Right lobe of liver (tissue), 6 donors: ENCODE measurements at regions not wholly inside any gene's neighbourhood (a gene's known extent, or its start where the extent isn't known, plus 50 kb on each side); places are given as distances from the start of the nearest gene placed in this dataset.

Source experiments
- ATAC-seq, 4 donors: fragments of 200-7000 bp; cut with Tn5 transposase; one replicate each; pipeline ENCODE4 v1.9.1; 2020; ENCODE audit warnings: mild to moderate bottlenecking in 4 of 4, moderate library complexity in 4 of 4
- DNase-seq, 3 donors: peaks; one replicate each; pipeline ENCODE4 v3.0.0-alpha.2; 2020
- H3K27ac ChIP-seq, 3 donors: fragments of 200-600 bp; one replicate each; pipeline ENCODE4 v1.8.0; 2022
- H3K27me3 ChIP-seq, 2 donors: fragments of 200-600 bp; one replicate each; pipeline ENCODE4 v1.8.0; 2022
- H3K36me3 ChIP-seq, 4 donors: fragments of 200-600 bp; sonication (generic) in 1 of 4; one replicate each; pipeline versions ENCODE4 v1.5.1 to v1.8.0; 2017 to 2022; ENCODE audit warnings: control low read depth in 1 of 4
- H3K4me1 ChIP-seq, 4 donors: fragments of 200-600 bp; sonication (generic) in 1 of 4; one replicate each; pipeline versions ENCODE4 v1.5.1 to v1.8.0; 2017 to 2022; ENCODE audit warnings: control low read depth in 1 of 4
- H3K4me3 ChIP-seq, 3 donors: fragments of 200-600 bp; one replicate each; pipeline ENCODE4 v1.8.0; 2022
- H3K9me3 ChIP-seq, 4 donors: fragments of 200-600 bp; sonication (generic) in 1 of 4; one replicate each; pipeline versions ENCODE4 v1.5.1 to v1.8.0; 2017 to 2022; ENCODE audit warnings: control low read depth in 1 of 4
- POLR2A ChIP-seq: fragments of 450-650 bp; IDR thresholded peaks from one replicate; pipeline ENCODE4 v1.6.1; 2017; ENCODE audit warnings: antibody characterized with exemption, mild to moderate bottlenecking
- WGBS: methylation state at CpG from one replicate; pipeline ENCODE4 v1.1.6; 2018; ENCODE audit warnings: low coverage, low lambda C conversion rate; ENCODE audit not compliant: insufficient coverage; ENCODE audit errors: missing lambda C conversion rate; 5-methylcytosine and 5-hydroxymethylcytosine counted together
- intact Hi-C, 2 donors: fragments of 100-400 bp; cut with DNase I; formaldehyde crosslinking; loops; one replicate each; pipeline versions ENCODE4 v1.11.2 to v1.14.1; 2022
- TF ChIP-seq, protein P1 (sequence below), 4 donors: fragments of 200-600 bp in 3 of 4; fragments of 450-650 bp in 1 of 4; IDR thresholded peaks; one replicate each; pipeline versions ENCODE4 v1.5.1 to v1.8.0; 2016 to 2022; ENCODE audit warnings: antibody characterized with exemption in 4 of 4, mild to moderate bottlenecking in 2 of 4
- donor health status: DM: no; HTN: yes; CAD: no.
- donor health status: DM: no; HTN: no; CAD: no.
- donor health status: DM: no; HTN: no; CAD: no.
- donor health status: DM: no; HTN: yes; CAD: no.
- donor health status: DM: no; HTN: yes; CAD: no.

DNA sequence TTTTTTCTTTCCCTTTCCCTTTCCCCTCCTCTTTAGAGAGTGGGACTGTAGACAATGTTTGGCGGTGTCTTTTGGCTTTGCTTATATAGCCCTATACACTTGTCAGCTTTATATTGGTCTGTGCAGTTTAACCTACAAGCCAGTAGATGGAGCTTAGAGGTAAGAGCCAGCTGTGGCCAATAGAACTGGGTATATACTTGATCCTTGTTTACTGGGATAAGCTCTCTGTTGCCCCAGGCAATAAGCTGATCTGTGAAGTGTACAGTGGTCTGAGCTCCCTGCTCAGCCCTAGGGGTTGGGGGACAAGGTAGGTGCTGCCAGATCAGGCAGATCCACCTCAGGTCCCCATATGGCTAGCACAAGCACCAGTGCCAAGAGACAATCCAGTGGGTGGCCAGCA is 434.1 kb downstream of the NOVA1 start:
- no peak overlapping the region for H3K4me3 ChIP-seq
- no peaks in the 10 kb centered on the region for H3K36me3 ChIP-seq
- H3K4me1 ChIP-seq: no peaks in the 10 kb centered on the region
- no peak for TF ChIP-seq POLR2A
- TF ChIP-seq, protein P1, sequence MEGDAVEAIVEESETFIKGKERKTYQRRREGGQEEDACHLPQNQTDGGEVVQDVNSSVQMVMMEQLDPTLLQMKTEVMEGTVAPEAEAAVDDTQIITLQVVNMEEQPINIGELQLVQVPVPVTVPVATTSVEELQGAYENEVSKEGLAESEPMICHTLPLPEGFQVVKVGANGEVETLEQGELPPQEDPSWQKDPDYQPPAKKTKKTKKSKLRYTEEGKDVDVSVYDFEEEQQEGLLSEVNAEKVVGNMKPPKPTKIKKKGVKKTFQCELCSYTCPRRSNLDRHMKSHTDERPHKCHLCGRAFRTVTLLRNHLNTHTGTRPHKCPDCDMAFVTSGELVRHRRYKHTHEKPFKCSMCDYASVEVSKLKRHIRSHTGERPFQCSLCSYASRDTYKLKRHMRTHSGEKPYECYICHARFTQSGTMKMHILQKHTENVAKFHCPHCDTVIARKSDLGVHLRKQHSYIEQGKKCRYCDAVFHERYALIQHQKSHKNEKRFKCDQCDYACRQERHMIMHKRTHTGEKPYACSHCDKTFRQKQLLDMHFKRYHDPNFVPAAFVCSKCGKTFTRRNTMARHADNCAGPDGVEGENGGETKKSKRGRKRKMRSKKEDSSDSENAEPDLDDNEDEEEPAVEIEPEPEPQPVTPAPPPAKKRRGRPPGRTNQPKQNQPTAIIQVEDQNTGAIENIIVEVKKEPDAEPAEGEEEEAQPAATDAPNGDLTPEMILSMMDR (IDR thresholded peaks at IDR 0.05): peak in 3 of 4 donors; percentile 27 to 38 (median 36)
- DNase-seq (no peak), ATAC-seq (peak; percentile 55 to 70 (median 64))
- 21% methylated on average over 1 of the region's 1 CpG for WGBS
- intact Hi-C loops: no loop called here
- no peaks in the 10 kb centered on the region for H3K27me3 ChIP-seq
- no peak overlapping the region for H3K27ac ChIP-seq
- no peaks in the 10 kb centered on the region for H3K9me3 ChIP-seq

- DNase-seq (no peak), ATAC-seq (no peak)
- no peaks in the 10 kb centered on the region for H3K27me3 ChIP-seq
- H3K36me3 ChIP-seq: no peaks in the 10 kb centered on the region
- intact Hi-C loops: no loop called here
- H3K9me3 ChIP-seq: no peaks in the 10 kb centered on the region
- no peaks in the 10 kb centered on the region for H3K4me1 ChIP-seq
- WGBS: 29% methylated on average over 1 of the region's 1 CpG
- H3K4me3 ChIP-seq: no peak overlapping the region
- H3K27ac ChIP-seq: no peak overlapping the region
- TF ChIP-seq POLR2A: no peak
- TF ChIP-seq, protein P1 (IDR thresholded peaks at IDR 0.05): no peak
Observed at GRCh38 chr14:26157517-26157916, 440.3 kb downstream of the NOVA1 start.

DNA sequence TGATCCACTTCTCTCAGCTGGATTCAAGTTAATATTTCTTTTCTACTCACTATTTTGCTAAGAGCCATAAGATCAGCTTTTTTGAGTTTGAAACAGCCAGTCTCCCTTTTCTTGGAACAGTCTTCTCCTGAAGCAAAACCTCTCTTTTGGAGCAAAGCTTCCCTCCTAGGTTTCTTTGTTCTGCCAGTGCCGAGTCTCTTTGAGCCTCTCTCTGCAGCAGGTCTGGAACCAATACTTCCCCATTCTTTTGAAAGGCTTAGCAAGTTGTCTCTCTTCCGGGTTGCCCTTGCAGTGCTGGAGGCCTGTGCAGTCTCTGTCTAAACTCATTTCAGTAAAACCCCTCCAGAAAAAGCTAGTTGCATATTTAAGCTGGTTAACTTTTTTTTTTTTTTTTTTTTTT is 454.8 kb downstream of the NOVA1 start:
- Histone ChIP-seq H3K27ac (no peak overlapping the region), H3K9me3 (no peaks in the 10 kb centered on the region), H3K27me3 (no peaks in the 10 kb centered on the region), H3K4me1 (peaks cover 0 to 6% (median 0%) of the 10 kb centered on the region in 4 donors), H3K4me3 (no peak overlapping the region), H3K36me3 (no peaks in the 10 kb centered on the region)
- 37% methylated on average over 2 of the region's 2 CpGs for WGBS
- no peak for DNase-seq
- no peak for TF ChIP-seq POLR2A
- TF ChIP-seq, protein P1 (IDR thresholded peaks at IDR 0.05): no peak
- ATAC-seq: no peak
- intact Hi-C loops: no loop called here

GRCh38 chr14:26138764-26139445 is 458.9 kb downstream of the NOVA1 start:
- H3K36me3 ChIP-seq: no peaks in the 10 kb centered on the region
- ATAC-seq (peak; percentile 78 to 99 (median 90)), DNase-seq (no peak)
- TF ChIP-seq POLR2A: no peak
- TF ChIP-seq, protein P1 (IDR thresholded peaks at IDR 0.05): peak in 1 of 4 donors; percentile 17
- H3K4me1 ChIP-seq: peaks cover 0 to 6% (median 0%) of the 10 kb centered on the region in 4 donors
- no peaks in the 10 kb centered on the region for H3K27me3 ChIP-seq
- intact Hi-C loops: no loop called here
- WGBS: 28% methylated on average over 2 of the region's 2 CpGs
- H3K4me3 ChIP-seq: no peak overlapping the region
- H3K27ac ChIP-seq: no peak overlapping the region
- no peaks in the 10 kb centered on the region for H3K9me3 ChIP-seq
